Activated CD4-positive, alpha-beta memory T cell treated with anti-CD3 and anti-CD28 coated beads, Interleukin-2, amount 10 ng/mL, durations not matched to agents 7 days and 5 days (primary cell): ENCODE measurements at regions not wholly inside any gene's neighbourhood (a gene's known extent, or its start where the extent isn't known, plus 50 kb on each side); places are given as distances from the start of the nearest gene placed in this dataset.

Experiments
- CTCF ChIA-PET: fragments of 350-600 bp; sonication (Branson Sonifier 250); formaldehyde crosslinking; loops from one replicate; lab custom pipeline; 2021; ENCODE audit warnings: antibody characterized with exemption, inconsistent platforms; lab: Charles Lee
- POLR2A ChIA-PET: fragments of 350-600 bp; sonication (Branson Sonifier 250); formaldehyde crosslinking; loops from one replicate; lab custom pipeline; 2021; ENCODE audit warnings: antibody characterized with exemption; lab: Charles Lee
- DNase-seq: peaks from one replicate; pipeline ENCODE4 v3.0.0-alpha.2; 2020
- H3K27ac Mint-ChIP-seq: one replicate; pipeline ENCODE4 v1.8.0; 2021; ENCODE audit warnings: mild to moderate bottlenecking, mixed read lengths
- H3K27me3 Mint-ChIP-seq: one replicate; pipeline ENCODE4 v1.8.0; 2021; ENCODE audit warnings: mixed read lengths
- H3K36me3 Mint-ChIP-seq: one replicate; pipeline ENCODE4 v1.8.0; 2021; ENCODE audit warnings: low read depth, mixed read lengths
- H3K4me1 Mint-ChIP-seq: one replicate; pipeline ENCODE4 v1.8.0; 2021; ENCODE audit warnings: mixed read lengths
- H3K4me3 Mint-ChIP-seq: one replicate; pipeline ENCODE4 v1.8.0; 2021; ENCODE audit warnings: mild to moderate bottlenecking, mixed read lengths
- H3K9me3 Mint-ChIP-seq: one replicate; pipeline ENCODE4 v1.8.0; 2021; ENCODE audit warnings: mixed read lengths

DNA sequence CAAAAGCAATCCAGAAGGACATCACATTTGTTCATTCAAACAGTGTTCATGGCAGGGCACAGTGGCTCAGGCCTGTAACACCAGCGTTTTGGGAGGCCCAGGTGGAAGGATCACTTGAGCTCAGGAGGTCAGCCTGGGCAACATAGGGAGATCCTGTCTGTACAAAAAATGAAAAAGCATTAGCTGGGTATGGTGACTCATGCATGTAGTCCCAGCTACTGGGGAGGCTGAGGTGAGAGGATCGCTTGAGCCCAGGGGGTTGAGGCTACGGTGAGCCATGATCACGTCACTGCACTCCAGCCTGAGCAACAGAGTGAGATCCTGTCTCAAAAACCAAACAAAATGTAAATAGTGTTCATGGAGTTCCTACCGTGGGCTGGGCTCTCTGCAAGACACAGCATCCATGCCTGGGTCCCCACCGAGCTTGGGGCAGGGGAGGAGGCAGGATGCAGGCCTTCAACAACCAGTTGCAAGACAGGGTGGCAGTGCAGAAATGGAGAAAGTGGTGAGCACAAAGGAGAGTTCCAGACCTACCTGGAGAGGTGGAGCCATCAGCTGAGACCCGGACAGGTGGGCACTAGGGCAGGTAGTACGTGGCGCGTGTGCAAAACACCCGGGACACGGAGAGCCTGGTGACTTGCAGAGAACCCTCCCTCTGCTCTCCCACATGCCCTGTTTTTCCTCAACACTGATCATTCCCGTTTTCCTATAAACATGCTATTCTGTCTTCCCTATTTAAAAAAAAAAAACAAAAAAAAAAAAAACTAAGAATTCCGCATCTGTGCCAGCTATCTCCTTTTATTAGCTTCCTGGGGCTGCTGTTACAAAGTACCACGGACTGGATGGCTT is 138.9 kb downstream of the TOMM20 start:
- H3K27ac Mint-ChIP-seq: no peak overlapping the region
- H3K36me3 Mint-ChIP-seq: peaks cover 12% of the 10 kb centered on the region
- H3K4me1 Mint-ChIP-seq: peaks cover 47% of the 10 kb centered on the region
- ChIA-PET POLR2A (interaction anchor here (1.5 to 3.4 kb wide), 4 partner anchors 10 to 63 kb away, joined by 4 to 23 read pairs (median 10); no protein-coding TSS in a partner anchor), CTCF (interaction anchor here (0.7 to 2.2 kb wide), 4 partner anchors 11 to 22 kb away, joined by 3 to 7 read pairs (median 4); no protein-coding TSS in a partner anchor)
- no peaks in the 10 kb centered on the region for H3K27me3 Mint-ChIP-seq
- no peak overlapping the region for H3K4me3 Mint-ChIP-seq
- peaks cover 8% of the 10 kb centered on the region for H3K9me3 Mint-ChIP-seq
- no peak for DNase-seq

DNA sequence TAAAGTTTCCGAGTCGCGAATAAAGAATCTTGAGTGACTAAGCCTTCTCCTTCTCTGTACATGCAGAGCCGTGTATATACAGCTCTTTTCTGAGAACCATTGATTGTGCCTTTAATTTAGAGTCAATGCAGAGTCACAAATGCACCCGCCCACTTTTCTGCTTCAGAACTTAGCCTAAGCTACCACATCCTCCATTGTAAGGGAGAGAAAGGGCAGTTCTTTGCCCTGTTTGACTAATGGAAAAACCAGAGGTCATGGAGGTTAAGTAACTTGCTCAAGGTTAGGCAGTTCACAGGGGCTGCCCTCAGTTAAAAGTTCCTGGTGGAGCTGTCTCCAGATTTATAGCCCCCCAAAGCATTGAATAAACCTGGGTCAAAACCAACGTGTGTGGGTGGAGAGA is 139.6 kb downstream of the TOMM20 start:
- Mint-ChIP-seq H3K9me3 (peaks cover 8% of the 10 kb centered on the region), H3K27ac (no peak overlapping the region), H3K27me3 (no peaks in the 10 kb centered on the region), H3K4me1 (peaks cover 54% of the 10 kb centered on the region), H3K36me3 (peaks cover 17% of the 10 kb centered on the region), H3K4me3 (no peak overlapping the region)
- POLR2A ChIA-PET: interaction anchor here (1.3 to 3.4 kb wide), 5 partner anchors 9 to 377 kb away, joined by 4 to 23 read pairs (median 8); no protein-coding TSS in a partner anchor
- DNase-seq: no peak
- CTCF ChIA-PET: interaction anchor here (0.9 to 2.2 kb wide), 3 partner anchors 10 to 23 kb away, joined by 3 to 7 read pairs (median 5); no protein-coding TSS in a partner anchor

DNA sequence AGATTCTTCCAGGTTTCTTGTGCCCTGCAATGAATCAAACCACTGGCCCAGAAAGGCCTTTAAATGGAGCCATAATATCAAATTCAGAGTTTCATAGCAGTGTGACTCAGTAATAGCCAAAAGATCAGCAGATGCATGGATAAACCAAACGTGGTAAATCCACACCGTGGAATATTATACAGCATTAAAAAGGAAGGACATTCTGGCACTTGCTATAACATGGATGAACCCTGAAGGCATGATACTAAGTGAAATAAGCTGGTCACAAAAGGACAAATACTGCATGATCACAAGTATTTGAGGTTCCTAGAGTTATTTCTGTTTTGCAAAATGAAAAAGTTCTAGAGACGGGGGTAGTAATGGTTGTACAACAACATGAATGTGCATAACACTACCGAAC is 140.1 kb downstream of the TOMM20 start:
- Mint-ChIP-seq H3K27me3 (no peaks in the 10 kb centered on the region), H3K27ac (peak overlapping the region; percentile 11), H3K4me3 (no peak overlapping the region), H3K9me3 (peaks cover 8% of the 10 kb centered on the region), H3K4me1 (peaks cover 59% of the 10 kb centered on the region), H3K36me3 (peaks cover 18% of the 10 kb centered on the region)
- POLR2A ChIA-PET: interaction anchor here (0.7 to 3.4 kb wide), 6 partner anchors 9 to 377 kb away, joined by 4 to 23 read pairs (median 6); no protein-coding TSS in a partner anchor
- no peak for DNase-seq
- CTCF ChIA-PET: interaction anchor here (0.6 to 2.2 kb wide), 5 partner anchors 10 to 389 kb away, joined by 3 to 7 read pairs (median 5); no protein-coding TSS in a partner anchor

DNA sequence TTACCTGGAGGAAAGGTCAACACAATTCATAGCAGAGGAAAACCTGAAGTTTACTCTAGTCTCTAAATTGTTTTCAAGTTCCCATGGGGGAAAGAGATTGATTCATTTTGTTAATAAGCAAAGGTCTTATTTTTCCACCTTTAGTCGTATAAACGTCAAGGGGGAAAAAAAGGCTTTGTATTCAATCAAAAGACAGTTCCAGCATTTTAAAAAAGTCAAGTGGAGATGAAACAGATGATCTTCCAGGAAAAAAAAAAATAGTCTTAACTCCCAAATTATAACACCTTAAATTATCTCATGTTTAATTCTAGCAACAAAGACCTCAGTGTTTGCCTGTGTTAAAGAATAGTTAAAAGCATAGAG is 140.5 kb downstream of the TOMM20 start:
- CTCF ChIA-PET: interaction anchor here (0.6 to 2.2 kb wide), 3 partner anchors 9 to 388 kb away, joined by 5 to 7 read pairs (median 7); no protein-coding TSS in a partner anchor
- POLR2A ChIA-PET: interaction anchor here (0.7 to 3.4 kb wide), 6 partner anchors 8 to 376 kb away, joined by 4 to 23 read pairs (median 6); no protein-coding TSS in a partner anchor
- peak overlapping the region; percentile 17 for H3K27ac Mint-ChIP-seq
- H3K36me3 Mint-ChIP-seq: peaks cover 18% of the 10 kb centered on the region
- H3K9me3 Mint-ChIP-seq: peaks cover 8% of the 10 kb centered on the region
- no peaks in the 10 kb centered on the region for H3K27me3 Mint-ChIP-seq
- no peak for DNase-seq
- peaks cover 61% of the 10 kb centered on the region for H3K4me1 Mint-ChIP-seq
- no peak overlapping the region for H3K4me3 Mint-ChIP-seq

DNA sequence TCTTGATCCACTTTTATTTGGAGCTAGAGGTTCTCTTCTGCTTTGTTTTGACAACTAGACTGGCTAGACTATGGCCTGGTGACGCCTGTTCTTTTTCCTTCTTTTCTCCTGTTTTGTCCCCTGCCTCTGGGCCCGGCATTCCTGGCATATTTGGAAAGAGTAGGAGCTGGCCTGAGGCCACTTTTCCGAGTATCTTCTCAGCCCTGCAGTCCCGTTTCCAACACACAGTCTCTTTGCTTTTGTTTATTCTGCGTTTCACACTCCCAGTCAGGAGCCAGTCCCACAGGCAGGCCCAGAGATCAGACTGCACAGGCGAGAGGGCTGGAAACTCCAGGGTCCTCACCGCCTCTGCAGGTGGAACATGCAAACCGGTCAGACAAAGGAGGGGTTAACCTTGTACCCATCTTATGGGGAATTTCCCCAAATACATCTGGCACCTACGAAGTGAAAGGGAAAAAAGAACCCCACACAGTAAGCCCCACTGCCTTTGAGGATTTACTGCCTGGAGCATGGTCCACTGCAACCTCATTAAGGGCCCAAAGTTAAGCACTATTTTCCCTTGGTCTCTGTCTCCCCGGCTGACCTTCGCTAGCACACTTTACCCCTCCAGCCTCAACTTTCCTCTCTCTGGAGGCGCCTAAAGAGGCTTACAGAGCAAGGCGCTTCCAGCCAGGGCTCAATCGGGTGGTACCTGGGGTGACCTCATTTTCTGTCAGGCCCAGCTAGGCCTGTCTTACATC is 141.1 kb downstream of the TOMM20 start:
- Mint-ChIP-seq H3K27ac (peak overlapping the region; percentile 63), H3K27me3 (no peaks in the 10 kb centered on the region), H3K4me3 (peak overlapping the region; percentile 5), H3K4me1 (peaks cover 61% of the 10 kb centered on the region), H3K9me3 (peaks cover 8% of the 10 kb centered on the region), H3K36me3 (peaks cover 18% of the 10 kb centered on the region)
- POLR2A ChIA-PET: interaction anchor here (0.7 to 3.4 kb wide), 10 partner anchors 8 to 376 kb away, joined by 3 to 23 read pairs (median 4); no protein-coding TSS in a partner anchor
- CTCF ChIA-PET: interaction anchor here (0.6 to 2.2 kb wide), 4 partner anchors 9 to 388 kb away, joined by 3 to 7 read pairs (median 6); no protein-coding TSS in a partner anchor
- no peak for DNase-seq

DNA sequence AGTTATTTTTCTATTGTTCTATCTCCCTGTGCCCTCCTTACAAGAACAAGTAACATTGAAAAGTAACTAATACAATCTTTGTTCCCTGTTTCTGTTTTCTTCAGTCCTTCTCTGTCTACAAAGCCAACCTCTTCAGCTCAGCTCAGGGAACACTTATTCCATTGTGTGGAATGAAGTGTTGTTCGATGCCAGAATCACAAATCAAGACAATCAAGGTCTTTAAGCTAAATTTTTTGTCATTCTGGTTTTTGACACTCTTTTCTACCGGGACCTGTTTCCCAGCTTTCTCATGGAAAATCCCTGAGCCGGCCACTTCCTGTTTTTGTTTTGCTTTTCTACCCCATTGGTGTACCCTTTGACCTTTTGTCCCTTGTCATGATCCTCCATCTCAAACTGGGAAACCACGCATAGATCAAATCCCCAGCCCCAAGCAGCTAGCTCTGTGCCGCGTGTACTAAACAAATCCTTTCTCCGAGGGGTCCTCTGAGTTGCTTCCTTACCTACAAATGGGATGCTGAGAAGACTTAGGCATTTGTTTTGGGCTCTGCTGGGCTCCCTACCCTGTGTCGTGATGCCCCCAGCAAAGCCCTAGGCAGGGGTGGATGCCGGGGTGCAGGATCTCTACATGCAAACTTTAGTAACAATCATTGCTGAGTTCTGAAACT is 141.8 kb downstream of the TOMM20 start:
- peaks cover 18% of the 10 kb centered on the region for H3K36me3 Mint-ChIP-seq
- DNase-seq: no peak
- peaks cover 8% of the 10 kb centered on the region for H3K9me3 Mint-ChIP-seq
- H3K27ac Mint-ChIP-seq: peak overlapping the region; percentile 63
- H3K27me3 Mint-ChIP-seq: no peaks in the 10 kb centered on the region
- POLR2A ChIA-PET: interaction anchor here (0.9 to 1.4 kb wide), 6 partner anchors 9 to 382 kb away, joined by 3 to 7 read pairs (median 4); no protein-coding TSS in a partner anchor
- no peak overlapping the region for H3K4me3 Mint-ChIP-seq
- CTCF ChIA-PET: interaction anchor here (0.8 to 2.0 kb wide), 2 partner anchors 21 to 97 kb away, joined by 3 to 7 read pairs; no protein-coding TSS in a partner anchor
- peaks cover 67% of the 10 kb centered on the region for H3K4me1 Mint-ChIP-seq

DNA sequence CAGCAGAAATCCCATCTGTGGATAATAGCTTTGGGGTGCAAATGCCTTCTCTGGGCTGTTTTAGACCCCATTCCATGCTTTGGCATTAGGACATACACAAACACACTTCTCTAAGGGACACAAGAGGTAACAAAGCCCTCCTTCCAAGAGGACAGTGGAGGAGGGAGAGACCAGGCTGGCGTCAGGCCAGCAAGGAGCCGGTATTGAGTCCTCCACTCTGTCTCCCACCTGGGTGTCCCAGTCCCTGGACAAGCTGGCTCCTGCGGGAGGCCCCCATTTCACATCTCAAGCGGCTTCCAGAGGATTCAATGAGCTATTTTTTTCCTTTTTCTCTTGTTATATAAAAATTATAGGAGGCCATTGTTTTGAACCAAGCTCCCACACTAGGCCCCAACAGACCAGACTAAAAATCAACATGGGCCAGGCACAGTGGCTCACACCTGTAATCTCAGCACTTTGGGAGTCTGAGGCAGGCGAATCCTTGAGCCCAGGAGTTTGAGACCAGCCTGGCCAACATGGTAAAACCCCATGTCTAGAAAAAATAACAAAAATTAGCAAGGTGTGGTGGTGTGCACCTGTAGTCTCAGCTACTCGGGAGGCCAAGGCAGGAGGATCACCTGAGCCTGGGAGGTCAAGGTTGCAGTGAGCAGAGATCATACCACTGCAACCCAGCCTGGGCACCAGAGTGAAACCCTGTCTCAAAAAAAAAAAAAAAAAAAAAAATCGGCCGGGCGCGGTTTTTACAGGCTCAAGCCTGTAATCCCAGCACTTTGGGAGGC is 142.9 kb downstream of the TOMM20 start:
- ChIA-PET POLR2A (interaction anchor here (0.9 kb wide), 1 partner anchor 381 kb away, joined by 3 read pairs; no protein-coding TSS in a partner anchor), CTCF (interaction anchor here (0.9 to 1.3 kb wide), 2 partner anchors 11 to 98 kb away, joined by 3 to 6 read pairs; no protein-coding TSS in a partner anchor)
- no peak overlapping the region for H3K27ac Mint-ChIP-seq
- H3K27me3 Mint-ChIP-seq: no peaks in the 10 kb centered on the region
- peaks cover 18% of the 10 kb centered on the region for H3K36me3 Mint-ChIP-seq
- no peak for DNase-seq
- peaks cover 3% of the 10 kb centered on the region for H3K9me3 Mint-ChIP-seq
- H3K4me3 Mint-ChIP-seq: no peak overlapping the region
- peaks cover 74% of the 10 kb centered on the region for H3K4me1 Mint-ChIP-seq

DNA sequence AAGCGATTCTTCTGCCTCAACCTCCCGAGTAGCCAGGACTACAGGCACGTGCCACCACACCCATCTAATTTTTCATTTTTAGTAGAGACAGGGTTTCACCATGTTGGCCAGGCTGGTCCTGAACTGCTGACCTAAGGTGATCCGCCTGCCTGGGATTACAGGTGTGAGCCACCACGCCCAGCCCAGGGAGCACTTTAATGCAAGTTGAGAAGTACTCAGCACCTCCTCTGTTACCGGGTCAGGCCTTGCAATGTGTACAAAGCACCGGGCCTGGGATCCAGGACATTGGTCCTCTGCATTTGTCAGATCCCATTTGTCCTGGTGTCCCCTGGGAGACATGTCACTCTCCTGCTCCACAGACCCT is 143.6 kb downstream of the TOMM20 start:
- DNase-seq: no peak
- H3K36me3 Mint-ChIP-seq: peaks cover 18% of the 10 kb centered on the region
- peak overlapping the region; percentile 38 for H3K27ac Mint-ChIP-seq
- H3K4me3 Mint-ChIP-seq: no peak overlapping the region
- peaks cover 2% of the 10 kb centered on the region for H3K9me3 Mint-ChIP-seq
- no peaks in the 10 kb centered on the region for H3K27me3 Mint-ChIP-seq
- CTCF ChIA-PET: interaction anchor here (1.3 kb wide), 1 partner anchor 99 kb away, joined by 3 read pairs; no protein-coding TSS in a partner anchor
- POLR2A ChIA-PET: no interaction called here
- peaks cover 77% of the 10 kb centered on the region for H3K4me1 Mint-ChIP-seq

DNA sequence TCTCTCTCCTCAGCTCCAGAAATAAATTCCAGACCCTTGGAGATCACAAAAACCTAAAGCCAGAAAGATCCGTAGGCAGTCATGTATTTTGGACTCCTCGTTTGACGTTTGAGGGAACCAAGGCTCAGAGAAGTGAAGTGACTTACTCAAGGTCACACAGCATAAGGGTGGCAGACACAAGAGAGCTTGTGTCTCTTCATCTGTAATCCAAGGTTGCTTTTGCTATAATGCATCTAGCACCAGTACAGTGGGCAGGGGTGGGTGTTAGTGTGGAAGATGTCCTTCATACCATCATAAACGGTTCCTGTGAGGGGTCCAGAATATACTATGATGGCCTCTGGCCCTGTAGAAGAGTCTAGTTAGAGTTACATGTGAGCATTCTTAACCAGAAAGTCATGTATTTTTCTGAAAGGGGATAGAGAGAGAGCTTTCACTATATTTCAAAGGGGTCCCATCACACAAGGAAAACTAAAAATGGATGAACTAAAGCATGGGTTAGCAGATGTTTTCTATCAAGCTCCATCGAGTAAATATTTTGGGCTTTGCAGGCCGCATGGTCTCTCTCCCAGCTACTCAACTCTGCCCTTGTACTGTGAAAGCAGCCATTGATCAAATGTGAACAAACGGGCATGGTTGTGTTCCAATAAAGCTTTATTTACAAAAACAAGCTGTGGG is 144.9 kb downstream of the TOMM20 start:
- Mint-ChIP-seq H3K9me3 (peaks cover 2% of the 10 kb centered on the region), H3K36me3 (peaks cover 18% of the 10 kb centered on the region)

DNA sequence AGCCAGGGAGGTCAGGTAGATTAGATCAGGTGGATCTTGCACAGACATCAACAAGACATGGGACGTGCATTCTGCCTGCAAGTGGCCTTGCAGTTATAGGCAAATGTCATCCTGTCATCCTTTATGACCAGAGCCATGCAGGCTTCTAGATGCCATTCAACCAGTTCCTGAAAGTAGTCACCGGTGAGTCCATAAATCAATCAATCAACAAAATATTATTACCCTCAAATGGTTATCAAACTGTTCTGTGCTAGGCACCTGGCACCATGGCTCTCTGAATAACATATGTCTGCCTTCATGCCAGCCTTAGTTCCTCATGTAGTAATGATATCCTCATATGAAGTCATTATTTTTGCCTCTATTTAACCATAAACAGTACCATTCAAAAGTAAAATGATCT is 146.9 kb downstream of the TOMM20 start:
- no peaks in the 10 kb centered on the region for H3K27me3 Mint-ChIP-seq
- H3K4me3 Mint-ChIP-seq: no peak overlapping the region
- DNase-seq: no peak
- ChIA-PET CTCF (no interaction called here), POLR2A (interaction anchor here (1.3 to 7.8 kb wide), 4 partner anchors 8 to 67 kb away, joined by 4 to 89 read pairs (median 14); no protein-coding TSS in a partner anchor)
- H3K36me3 Mint-ChIP-seq: peaks cover 13% of the 10 kb centered on the region
- H3K9me3 Mint-ChIP-seq: no peaks in the 10 kb centered on the region
- peak overlapping the region; percentile 94 for H3K27ac Mint-ChIP-seq
- H3K4me1 Mint-ChIP-seq: peaks cover 86% of the 10 kb centered on the region

More for the DNA sequence above, 144.9 kb downstream of the TOMM20 start:
- CTCF ChIA-PET: interaction anchor here (1.0 to 2.0 kb wide), 3 partner anchors 9 to 110 kb away, joined by 3 to 5 read pairs (median 3); no protein-coding TSS in a partner anchor
- POLR2A ChIA-PET: interaction anchor here (0.6 to 2.3 kb wide), 9 partner anchors 13 to 498 kb away, joined by 3 to 11 read pairs (median 4); no protein-coding TSS in a partner anchor
- Mint-ChIP-seq H3K27ac (peak overlapping the region; percentile 70), H3K4me3 (no peak overlapping the region), H3K27me3 (no peaks in the 10 kb centered on the region), H3K4me1 (peaks cover 87% of the 10 kb centered on the region)
- DNase-seq: no peak
